ENCODE measurements at regions not wholly inside any gene's neighbourhood (a gene's known extent, or its start where the extent isn't known, plus 50 kb on each side); places are given as distances from the start of the nearest gene placed in this dataset.

DNA sequence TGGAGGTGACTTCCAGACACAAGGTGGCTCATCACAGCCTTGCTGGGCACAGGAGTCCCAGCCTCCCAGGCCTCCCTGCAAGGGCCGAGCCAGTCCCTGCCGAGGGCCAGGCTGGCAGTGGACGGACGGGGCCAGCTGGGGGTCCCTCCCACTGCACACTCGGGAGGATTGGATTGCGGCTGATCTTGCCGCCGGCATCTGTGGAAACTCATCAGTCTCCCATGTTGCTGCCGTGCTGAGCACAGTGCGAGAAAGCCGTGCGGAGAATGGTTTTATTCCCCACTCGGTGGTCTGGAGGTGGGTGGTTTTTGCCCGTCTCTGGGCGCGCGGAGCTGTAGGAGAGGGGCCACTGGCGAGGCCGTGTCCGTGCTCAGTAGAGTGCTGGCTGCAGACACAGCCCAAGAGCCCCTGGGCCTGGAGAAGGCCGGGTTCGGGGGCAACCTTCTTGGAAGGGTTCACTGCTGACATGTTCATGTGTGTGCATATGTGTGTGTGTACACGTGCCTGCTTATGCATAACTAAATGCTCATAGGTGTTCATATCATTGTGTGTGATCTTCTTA, 1246.4 kb downstream of the BRD1 start:
- no peaks in the 10 kb centered on the region for H3K79me2 ChIP-seq (ENCODE audit: low read length)
- no peaks in the 10 kb centered on the region for H3K36me3 ChIP-seq (ENCODE audit: insufficient read depth, low read length)
- no peaks in the 10 kb centered on the region for H3K9me2 ChIP-seq (replicated peaks; ENCODE audit: insufficient read depth, low read length)
- H3K4me1 ChIP-seq (ENCODE audit: low read length) = peaks cover 8% of the 10 kb centered on the region
- DNase-seq = no peak
- no peak overlapping the region for H3K9ac ChIP-seq (ENCODE audit: low read length)
- H3K9me3 ChIP-seq (ENCODE audit: low read length) = peaks cover 4% of the 10 kb centered on the region; the same call in 1 of the 2 replicates
- H4K20me1 ChIP-seq (ENCODE audit: insufficient read depth, low read depth, low read length) = peaks cover 4% of the 10 kb centered on the region; the same call in 1 of the 2 replicates
- H3K4me3 ChIP-seq (ENCODE audit: low read length) = no peak overlapping the region
- H3K27me3 ChIP-seq (ENCODE audit: low read length) = no peaks in the 10 kb centered on the region
- no peak overlapping the region for H3K27ac ChIP-seq (ENCODE audit: low read length)
- H3K4me2 ChIP-seq (ENCODE audit: low read depth, low read length, poor library complexity, severe bottlenecking) = no peak overlapping the region
- no peak overlapping the region for H2AFZ ChIP-seq (ENCODE audit: low read length)

DNA sequence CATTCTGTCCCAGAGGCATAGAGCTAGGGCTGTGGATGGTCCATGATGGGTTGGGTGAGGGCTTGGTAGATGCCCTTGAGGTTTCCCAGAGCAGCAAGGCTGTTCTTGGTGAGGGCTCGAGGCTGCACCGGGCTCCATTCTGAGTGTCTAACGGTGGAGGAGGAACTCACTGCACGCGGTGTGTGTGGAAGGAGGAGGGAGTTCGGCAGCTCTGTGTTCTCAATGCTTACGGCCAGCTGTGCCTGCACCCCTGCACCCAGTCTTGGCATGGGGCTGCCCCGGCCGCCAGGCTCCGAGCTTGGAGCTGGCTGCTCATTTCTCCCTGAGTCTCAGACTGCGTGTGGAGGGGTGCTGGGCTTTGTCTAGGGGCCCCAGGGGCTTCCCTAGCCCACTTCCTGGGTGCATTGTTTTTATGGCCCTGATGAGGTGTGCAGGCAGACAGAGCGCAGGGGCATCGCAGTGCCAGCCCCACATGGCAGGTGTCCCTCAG, 1247.1 kb downstream of the BRD1 start:
- H3K9me2 ChIP-seq (replicated peaks; ENCODE audit: insufficient read depth, low read length) = no peaks in the 10 kb centered on the region
- peaks cover 4% of the 10 kb centered on the region; the same call in 1 of the 2 replicates for H4K20me1 ChIP-seq (ENCODE audit: insufficient read depth, low read depth, low read length)
- peaks cover 4% of the 10 kb centered on the region; the same call in 1 of the 2 replicates for H3K9me3 ChIP-seq (ENCODE audit: low read length)
- no peak overlapping the region for H3K27ac ChIP-seq (ENCODE audit: low read length)
- no peaks in the 10 kb centered on the region for H3K79me2 ChIP-seq (ENCODE audit: low read length)
- H3K4me1 ChIP-seq (ENCODE audit: low read length) = no peaks in the 10 kb centered on the region; the same call in 1 of the 2 replicates
- DNase-seq = no peak
- no peak overlapping the region for H3K4me3 ChIP-seq (ENCODE audit: low read length)
- H2AFZ ChIP-seq (ENCODE audit: low read length) = no peak overlapping the region
- H3K4me2 ChIP-seq (ENCODE audit: low read depth, low read length, poor library complexity, severe bottlenecking) = no peak overlapping the region
- no peaks in the 10 kb centered on the region for H3K36me3 ChIP-seq (ENCODE audit: insufficient read depth, low read length)
- H3K9ac ChIP-seq (ENCODE audit: low read length) = no peak overlapping the region
- H3K27me3 ChIP-seq (ENCODE audit: low read length) = no peaks in the 10 kb centered on the region

DNA sequence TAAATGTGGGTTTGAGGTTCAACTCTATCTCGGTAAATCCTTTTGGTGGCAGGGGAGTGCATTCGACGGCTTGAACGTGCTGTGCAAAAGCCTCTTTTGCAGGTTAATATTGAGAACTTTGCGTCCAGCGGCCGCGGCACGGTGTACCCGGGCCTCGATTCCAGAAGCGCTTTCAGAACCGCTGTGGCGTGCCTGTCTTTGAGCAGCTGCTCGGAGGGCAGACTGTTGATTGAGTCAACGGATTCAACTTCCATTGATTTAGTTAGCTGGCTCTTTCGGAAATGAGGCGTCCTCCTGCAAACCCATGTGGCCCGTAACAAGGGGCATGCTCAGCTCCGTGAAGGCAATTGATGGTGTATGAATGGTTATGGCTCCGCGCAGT, 1247.8 kb downstream of the BRD1 start:
- DNase-seq = no peak

DNA sequence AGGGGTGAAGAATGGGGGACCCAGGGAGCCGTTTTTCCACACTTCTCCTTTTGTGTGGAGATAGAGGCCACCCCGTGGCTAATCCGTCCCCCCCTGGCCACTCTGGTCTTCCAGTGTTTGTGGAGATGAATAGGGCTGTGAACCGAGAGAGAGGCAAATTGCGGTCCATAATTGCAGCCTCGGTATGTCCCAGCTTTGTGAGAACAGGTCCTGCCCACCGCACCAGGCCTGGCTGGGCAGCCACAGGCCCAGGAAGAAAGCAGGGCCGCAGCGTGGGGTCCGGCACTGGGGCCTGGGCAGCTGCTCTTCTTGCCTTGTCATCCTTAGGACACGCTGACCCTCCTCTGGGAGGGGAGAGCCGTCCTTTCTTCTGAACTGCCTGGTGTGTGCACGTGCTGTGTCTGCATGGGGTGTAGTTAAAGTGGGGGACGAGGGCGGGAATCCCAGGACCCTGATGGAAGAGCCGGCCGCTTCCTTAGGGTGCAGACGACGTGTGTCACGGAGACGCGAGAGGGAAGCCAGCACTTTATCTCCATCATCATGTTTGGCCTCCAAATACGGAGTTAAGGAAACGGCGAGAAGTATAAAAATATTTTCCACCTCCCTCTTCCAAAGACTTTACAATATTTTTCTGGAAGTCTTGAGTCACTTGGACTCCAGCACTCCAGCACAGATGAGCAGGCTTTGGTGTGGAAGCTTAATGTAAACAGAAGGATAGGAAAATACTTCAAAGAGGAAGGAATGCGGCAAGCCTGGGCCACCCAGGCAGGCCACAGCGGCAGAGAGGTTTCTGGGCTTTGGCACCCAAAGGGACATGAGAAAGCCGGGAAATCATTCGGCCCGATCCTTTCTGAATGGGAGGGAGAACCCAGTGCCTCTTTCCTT, 1248.4 kb downstream of the BRD1 start:
- Histone ChIP-seq H3K4me3 (ENCODE audit: low read length) (no peak overlapping the region), H3K4me1 (ENCODE audit: low read length) (no peaks in the 10 kb centered on the region), H2AFZ (ENCODE audit: low read length) (no peak overlapping the region), H3K9ac (ENCODE audit: low read length) (no peak overlapping the region), H3K79me2 (ENCODE audit: low read length) (no peaks in the 10 kb centered on the region), H3K27me3 (ENCODE audit: low read length) (no peaks in the 10 kb centered on the region), H4K20me1 (ENCODE audit: insufficient read depth, low read depth, low read length) (peaks cover 4% of the 10 kb centered on the region; the same call in 1 of the 2 replicates), H3K9me3 (ENCODE audit: low read length) (no peaks in the 10 kb centered on the region; the same call in 1 of the 2 replicates), H3K36me3 (ENCODE audit: insufficient read depth, low read length) (no peaks in the 10 kb centered on the region), H3K9me2 (replicated peaks; ENCODE audit: insufficient read depth, low read length) (no peaks in the 10 kb centered on the region), H3K27ac (ENCODE audit: low read length) (no peak overlapping the region), H3K4me2 (ENCODE audit: low read depth, low read length, poor library complexity, severe bottlenecking) (no peak overlapping the region)
- no peak for DNase-seq

More for the DNA sequence above, 1247.8 kb downstream of the BRD1 start:
- H3K27me3 ChIP-seq (ENCODE audit: low read length) = no peaks in the 10 kb centered on the region
- H3K9me2 ChIP-seq (replicated peaks; ENCODE audit: insufficient read depth, low read length) = no peaks in the 10 kb centered on the region
- no peak overlapping the region for H2AFZ ChIP-seq (ENCODE audit: low read length)
- no peaks in the 10 kb centered on the region for H3K36me3 ChIP-seq (ENCODE audit: insufficient read depth, low read length)
- no peak overlapping the region for H3K9ac ChIP-seq (ENCODE audit: low read length)
- no peak overlapping the region for H3K4me3 ChIP-seq (ENCODE audit: low read length)
- no peaks in the 10 kb centered on the region for H3K4me1 ChIP-seq (ENCODE audit: low read length)
- no peak overlapping the region for H3K27ac ChIP-seq (ENCODE audit: low read length)
- peaks cover 4% of the 10 kb centered on the region; the same call in 1 of the 2 replicates for H4K20me1 ChIP-seq (ENCODE audit: insufficient read depth, low read depth, low read length)
- H3K79me2 ChIP-seq (ENCODE audit: low read length) = no peaks in the 10 kb centered on the region
- H3K4me2 ChIP-seq (ENCODE audit: low read depth, low read length, poor library complexity, severe bottlenecking) = no peak overlapping the region
- H3K9me3 ChIP-seq (ENCODE audit: low read length) = peaks cover 4% of the 10 kb centered on the region; the same call in 1 of the 2 replicates

GRCh38 chr22:48578138-48579042, 1249.3 kb downstream of the BRD1 start:
- Histone ChIP-seq H3K9me3 (ENCODE audit: low read length) (no peaks in the 10 kb centered on the region), H3K36me3 (ENCODE audit: insufficient read depth, low read length) (no peaks in the 10 kb centered on the region), H3K27me3 (ENCODE audit: low read length) (no peaks in the 10 kb centered on the region), H4K20me1 (ENCODE audit: insufficient read depth, low read depth, low read length) (peaks cover 4% of the 10 kb centered on the region; the same call in 1 of the 2 replicates), H3K9ac (ENCODE audit: low read length) (no peak overlapping the region), H3K79me2 (ENCODE audit: low read length) (no peaks in the 10 kb centered on the region), H3K9me2 (replicated peaks; ENCODE audit: insufficient read depth, low read length) (no peaks in the 10 kb centered on the region), H3K4me2 (ENCODE audit: low read depth, low read length, poor library complexity, severe bottlenecking) (no peak overlapping the region), H3K4me3 (ENCODE audit: low read length) (no peak overlapping the region), H2AFZ (ENCODE audit: low read length) (no peak overlapping the region), H3K4me1 (ENCODE audit: low read length) (no peaks in the 10 kb centered on the region), H3K27ac (ENCODE audit: low read length) (no peak overlapping the region)
- DNase-seq = no peak

DNA sequence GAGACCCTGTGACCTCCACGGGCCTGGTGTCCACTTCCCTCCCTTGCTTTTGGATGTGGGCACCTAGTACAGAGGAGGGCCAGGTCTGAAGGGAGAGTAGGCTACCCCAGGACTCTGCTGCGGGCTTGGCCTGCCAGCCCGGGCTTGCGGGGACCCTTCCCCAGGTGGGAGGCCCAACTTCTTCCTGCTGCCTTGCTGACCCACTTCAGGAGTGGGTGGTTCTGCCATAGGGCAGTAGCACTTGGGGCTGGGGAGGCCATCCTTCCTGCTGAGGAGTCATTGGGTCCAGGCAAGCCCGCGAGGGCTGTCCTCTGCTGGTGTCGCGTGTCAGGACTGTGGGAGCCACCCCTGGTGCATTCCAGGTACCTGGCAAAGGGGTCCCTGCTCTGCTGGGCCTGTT, 1250.0 kb downstream of the BRD1 start:
- H3K9me2 ChIP-seq (replicated peaks; ENCODE audit: insufficient read depth, low read length) = no peaks in the 10 kb centered on the region
- H3K9ac ChIP-seq (ENCODE audit: low read length) = no peak overlapping the region
- no peaks in the 10 kb centered on the region for H3K27me3 ChIP-seq (ENCODE audit: low read length)
- DNase-seq = no peak
- no peaks in the 10 kb centered on the region for H3K9me3 ChIP-seq (ENCODE audit: low read length)
- no peak overlapping the region for H2AFZ ChIP-seq (ENCODE audit: low read length)
- no peak overlapping the region for H3K4me2 ChIP-seq (ENCODE audit: low read depth, low read length, poor library complexity, severe bottlenecking)
- H3K4me1 ChIP-seq (ENCODE audit: low read length) = no peaks in the 10 kb centered on the region
- H3K4me3 ChIP-seq (ENCODE audit: low read length) = no peak overlapping the region
- peaks cover 4% of the 10 kb centered on the region; the same call in 1 of the 2 replicates for H4K20me1 ChIP-seq (ENCODE audit: insufficient read depth, low read depth, low read length)
- H3K27ac ChIP-seq (ENCODE audit: low read length) = no peak overlapping the region
- H3K79me2 ChIP-seq (ENCODE audit: low read length) = no peaks in the 10 kb centered on the region
- no peaks in the 10 kb centered on the region for H3K36me3 ChIP-seq (ENCODE audit: insufficient read depth, low read length)

DNA sequence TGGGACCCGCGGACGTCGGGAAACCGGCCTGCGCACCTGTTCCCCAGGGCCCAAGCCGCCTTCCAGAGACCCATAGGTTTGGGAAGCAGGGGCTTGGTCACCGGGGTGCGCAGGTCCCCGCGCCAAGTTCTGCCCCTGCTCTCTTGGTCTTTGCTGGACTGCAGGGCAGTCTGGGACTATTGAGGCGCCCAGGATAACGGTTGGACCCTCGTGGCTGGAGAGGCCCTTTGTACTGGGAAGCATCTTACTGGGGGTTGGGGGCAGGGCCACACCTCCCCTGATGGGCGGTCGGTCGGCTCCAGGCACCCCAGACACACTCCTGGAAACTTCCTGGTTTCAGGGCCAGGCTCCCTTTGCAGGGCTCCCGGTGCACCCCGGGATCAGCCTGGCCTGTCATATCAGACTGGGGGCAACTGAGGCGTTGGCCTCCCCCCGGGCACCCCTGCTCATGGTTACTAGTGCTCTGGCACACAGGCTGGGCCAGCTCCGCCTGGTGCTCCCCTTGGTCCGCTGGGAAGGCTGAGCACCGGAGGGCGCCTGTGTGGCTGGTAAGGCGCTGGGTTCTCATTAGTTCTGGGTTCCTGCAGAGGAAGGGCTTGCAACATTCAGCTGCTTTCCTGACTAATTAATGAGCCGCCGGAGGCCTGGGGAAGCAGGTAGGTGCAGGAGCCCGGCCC, 1250.5 kb downstream of the BRD1 start:
- Histone ChIP-seq H2AFZ (ENCODE audit: low read length) (no peak overlapping the region), H3K27ac (ENCODE audit: low read length) (no peak overlapping the region), H3K36me3 (ENCODE audit: insufficient read depth, low read length) (no peaks in the 10 kb centered on the region), H4K20me1 (ENCODE audit: insufficient read depth, low read depth, low read length) (peaks cover 4% of the 10 kb centered on the region; the same call in 1 of the 2 replicates), H3K79me2 (ENCODE audit: low read length) (no peaks in the 10 kb centered on the region), H3K9me2 (replicated peaks; ENCODE audit: insufficient read depth, low read length) (no peaks in the 10 kb centered on the region), H3K4me3 (ENCODE audit: low read length) (no peak overlapping the region), H3K4me1 (ENCODE audit: low read length) (no peaks in the 10 kb centered on the region), H3K27me3 (ENCODE audit: low read length) (no peaks in the 10 kb centered on the region), H3K9ac (ENCODE audit: low read length) (no peak overlapping the region), H3K4me2 (ENCODE audit: low read depth, low read length, poor library complexity, severe bottlenecking) (no peak overlapping the region), H3K9me3 (ENCODE audit: low read length) (no peaks in the 10 kb centered on the region)
- no peak for DNase-seq

Measured in Karpas-422 (cell line).